Vagina (tissue), 2 donors: ENCODE measurements at regions not wholly inside any gene's neighbourhood (a gene's known extent, or its start where the extent isn't known, plus 50 kb on each side); places are given as distances from the start of the nearest gene placed in this dataset.
A peak's percentile ranks its signal among the peaks of the same experiment; 100 is the strongest.
"Not testable (repeated sequence)": the region's sequence is repeated elsewhere in the genome, so short reads cannot be mapped to it uniquely, and the experiment has no call there.

Experiments
- DNase-seq, 2 donors: peaks; one replicate each; pipeline ENCODE4 v3.0.0-alpha.2; 2017; ENCODE audit errors: extremely low spot score in 2 of 2
- H3K27ac ChIP-seq: fragments of 200-600 bp; sonication (generic); one replicate; pipeline ENCODE4 v1.5.1; 2019
- H3K27me3 ChIP-seq: fragments of 200-600 bp; sonication (generic); one replicate; pipeline ENCODE4 v1.5.1; 2019
- H3K36me3 ChIP-seq, 2 donors: fragments of 200-600 bp; sonication (generic); one replicate each; pipeline ENCODE4 v1.5.1; 2017 to 2019
- H3K4me1 ChIP-seq: fragments of 200-600 bp; sonication (generic); one replicate; pipeline ENCODE4 v1.5.1; 2019
- H3K4me3 ChIP-seq, 2 donors: fragments of 200-600 bp; sonication (generic); 1 replicate in 1 of 2; 2 replicates in 1 of 2; pipeline ENCODE4 v1.5.1; 2016 to 2019
- H3K9me3 ChIP-seq: fragments of 200-600 bp; sonication (generic); one replicate; pipeline ENCODE4 v1.5.1; 2019
- CTCF ChIP-seq, 3 experiments: fragments of 450-650 bp in 2 of 3; fragments of 200-600 bp in 1 of 3; sonication (generic) in 1 of 3; IDR thresholded peaks; one replicate each; pipeline ENCODE4 v1.5.1; 2017 to 2019; ENCODE audit warnings: antibody characterized with exemption in 3 of 3, mild to moderate bottlenecking in 2 of 3, moderate library complexity in 2 of 3
- POLR2A ChIP-seq, 2 donors: fragments of 450-650 bp; IDR thresholded peaks; one replicate each; pipeline ENCODE4 v1.6.1; 2017; ENCODE audit warnings: antibody characterized with exemption in 2 of 2, mild to moderate bottlenecking in 2 of 2, moderate library complexity in 2 of 2
- POLR2AphosphoS5 ChIP-seq, 2 donors: sonication (generic); formaldehyde crosslinking; IDR thresholded peaks; one replicate each; pipeline ENCODE4 v1.9.0; 2017; ENCODE audit warnings: antibody characterized with exemption in 2 of 2, mild to moderate bottlenecking in 2 of 2, low read depth in 1 of 2; ENCODE audit not compliant: insufficient read depth in 1 of 2
- intact Hi-C: fragments of 100-400 bp; cut with DNase I; formaldehyde crosslinking; loops from one replicate; pipeline ENCODE4 v1.15.1; 2023

- Histone ChIP-seq H3K9me3 (no peaks in the 10 kb centered on the region), H3K4me3 (no peak overlapping the region), H3K4me1 (no peaks in the 10 kb centered on the region), H3K27ac (peak overlapping the region; percentile 8), H3K36me3 (no peaks in the 10 kb centered on the region), H3K27me3 (no peaks in the 10 kb centered on the region)
- intact Hi-C loops: no loop called here
- no peak for TF ChIP-seq CTCF (IDR thresholded peaks at IDR 0.05)
- no peak for TF ChIP-seq POLR2AphosphoS5 (IDR thresholded peaks at IDR 0.05; ENCODE audit: insufficient read depth in 1 of 2, low read depth in 1 of 2)
- no peak for DNase-seq
Measured at GRCh38 chr2:8606649-8607550, 75.0 kb upstream of the ID2 start.

GRCh38 chr2:8607606-8608005 is 74.2 kb upstream of the ID2 start:
- H3K36me3 ChIP-seq: no peaks in the 10 kb centered on the region
- TF ChIP-seq CTCF (IDR thresholded peaks at IDR 0.05) (no peak), POLR2AphosphoS5 (IDR thresholded peaks at IDR 0.05; ENCODE audit: insufficient read depth in 1 of 2, low read depth in 1 of 2) (no peak), POLR2A (IDR thresholded peaks at IDR 0.05) (no peak)
- no peaks in the 10 kb centered on the region for H3K9me3 ChIP-seq
- H3K4me1 ChIP-seq: no peaks in the 10 kb centered on the region
- H3K27me3 ChIP-seq: no peaks in the 10 kb centered on the region
- intact Hi-C loops: no loop called here
- no peak overlapping the region for H3K27ac ChIP-seq
- DNase-seq: no peak
- no peak overlapping the region for H3K4me3 ChIP-seq

GRCh38 chr2:8608411-8608954 is 73.4 kb upstream of the ID2 start:
- intact Hi-C loops: no loop called here
- H3K4me1 ChIP-seq: no peaks in the 10 kb centered on the region

GRCh38 chr2:8609357-8609811 is 72.5 kb upstream of the ID2 start:
- Histone ChIP-seq H3K27ac (no peak overlapping the region), H3K9me3 (no peaks in the 10 kb centered on the region), H3K36me3 (no peaks in the 10 kb centered on the region), H3K27me3 (no peaks in the 10 kb centered on the region), H3K4me1 (no peaks in the 10 kb centered on the region), H3K4me3 (no peak overlapping the region)
- no peak for TF ChIP-seq CTCF (IDR thresholded peaks at IDR 0.05)
- no peak for TF ChIP-seq POLR2A (IDR thresholded peaks at IDR 0.05)
- no peak for TF ChIP-seq POLR2AphosphoS5 (IDR thresholded peaks at IDR 0.05; ENCODE audit: insufficient read depth in 1 of 2, low read depth in 1 of 2)
- no peak for DNase-seq
- intact Hi-C loops: no loop called here

More at GRCh38 chr2:8608411-8608954, 73.4 kb upstream of the ID2 start:
- Histone ChIP-seq H3K36me3 (no peaks in the 10 kb centered on the region), H3K27ac (no peak overlapping the region), H3K4me3 (no peak overlapping the region), H3K9me3 (no peaks in the 10 kb centered on the region), H3K27me3 (no peaks in the 10 kb centered on the region)
- DNase-seq: no peak
- TF ChIP-seq CTCF (IDR thresholded peaks at IDR 0.05) (no peak), POLR2A (IDR thresholded peaks at IDR 0.05) (no peak), POLR2AphosphoS5 (IDR thresholded peaks at IDR 0.05; ENCODE audit: insufficient read depth in 1 of 2, low read depth in 1 of 2) (no peak)

GRCh38 chr2:8610775-8611174 is 71.1 kb upstream of the ID2 start:
- intact Hi-C loops: loop anchor here (5.0 kb wide), 1 partner anchor 72 kb away; the partner anchor contains the start of gene ID2
- H3K27ac ChIP-seq, H3K36me3 ChIP-seq, H3K9me3 ChIP-seq, DNase-seq, H3K4me1 ChIP-seq, H3K27me3 ChIP-seq, H3K4me3 ChIP-seq: not testable (repeated sequence)
